ENCODE measurements at regions not wholly inside any gene's neighbourhood (a gene's known extent, or its start where the extent isn't known, plus 50 kb on each side); places are given as distances from the start of the nearest gene placed in this dataset.

GRCh38 chr4:1543976-1544375 is 137.7 kb upstream of the NKX1-1 start:
- H2AFZ ChIP-seq (ENCODE audit: low read depth, low read length, severe bottlenecking): no peak overlapping the region
- no peak overlapping the region for H3K4me3 ChIP-seq (ENCODE audit: insufficient read depth, low read length, poor library complexity, severe bottlenecking)
- H3K27ac ChIP-seq (ENCODE audit: low read depth, low read length): no peak overlapping the region
- H3K9ac ChIP-seq (ENCODE audit: low read length): no peak overlapping the region
- H3K27me3 ChIP-seq (ENCODE audit: low read length): 0 out of 2 replicates have a peak, but pooled peaks cover 4% of the 10 kb centered on the region
- no peaks in the 10 kb centered on the region for H3F3A ChIP-seq (ENCODE audit: insufficient read depth)
- no peak overlapping the region for H3K4me2 ChIP-seq (ENCODE audit: low read depth, low read length, poor library complexity, severe bottlenecking)
- no peak for TF ChIP-seq EZH2phosphoT487 (conservative IDR thresholded peaks at IDR 0.05; ENCODE audit: low read length)
- H3K79me2 ChIP-seq (ENCODE audit: insufficient read depth, low read length): no peaks in the 10 kb centered on the region
- H3K36me3 ChIP-seq (ENCODE audit: low read length): no peaks in the 10 kb centered on the region
- H4K20me1 ChIP-seq (ENCODE audit: low read depth, low read length): no peaks in the 10 kb centered on the region
- no peaks in the 10 kb centered on the region for H3K9me2 ChIP-seq (replicated peaks; ENCODE audit: insufficient read depth, low read length)
- H3K9me3 ChIP-seq (ENCODE audit: insufficient read depth, low read length): no peaks in the 10 kb centered on the region

GRCh38 chr4:1543561-1543960 is 137.3 kb upstream of the NKX1-1 start:
- H4K20me1 ChIP-seq (ENCODE audit: low read depth, low read length): no peaks in the 10 kb centered on the region

GRCh38 chr4:1542516-1543320 is 136.5 kb upstream of the NKX1-1 start:
- Histone ChIP-seq H3F3A (ENCODE audit: insufficient read depth) (no peaks in the 10 kb centered on the region), H3K27me3 (ENCODE audit: low read length) (0 out of 2 replicates have a peak, but pooled peaks cover 4% of the 10 kb centered on the region), H3K9ac (ENCODE audit: low read length) (no peak overlapping the region), H3K9me2 (replicated peaks; ENCODE audit: insufficient read depth, low read length) (no peaks in the 10 kb centered on the region), H2AFZ (ENCODE audit: low read depth, low read length, severe bottlenecking) (no peak overlapping the region), H3K4me3 (ENCODE audit: insufficient read depth, low read length, poor library complexity, severe bottlenecking) (no peak overlapping the region), H3K27ac (ENCODE audit: low read depth, low read length) (no peak overlapping the region), H3K79me2 (ENCODE audit: insufficient read depth, low read length) (no peaks in the 10 kb centered on the region), H3K36me3 (ENCODE audit: low read length) (no peaks in the 10 kb centered on the region), H4K20me1 (ENCODE audit: low read depth, low read length) (no peaks in the 10 kb centered on the region), H3K4me2 (ENCODE audit: low read depth, low read length, poor library complexity, severe bottlenecking) (no peak overlapping the region), H3K9me3 (ENCODE audit: insufficient read depth, low read length) (no peaks in the 10 kb centered on the region)
- TF ChIP-seq EZH2phosphoT487 (conservative IDR thresholded peaks at IDR 0.05; ENCODE audit: low read length) (no peak), CTCF (IDR thresholded peaks at IDR 0.05; ENCODE audit: insufficient read depth, low read length, poor library complexity, severe bottlenecking) (no peak)

More at GRCh38 chr4:1543561-1543960, 137.3 kb upstream of the NKX1-1 start:
- H3K9me2 ChIP-seq (replicated peaks; ENCODE audit: insufficient read depth, low read length): no peaks in the 10 kb centered on the region
- H3K9ac ChIP-seq (ENCODE audit: low read length): no peak overlapping the region
- no peak overlapping the region for H3K27ac ChIP-seq (ENCODE audit: low read depth, low read length)
- no peaks in the 10 kb centered on the region for H3K36me3 ChIP-seq (ENCODE audit: low read length)
- no peaks in the 10 kb centered on the region for H3K9me3 ChIP-seq (ENCODE audit: insufficient read depth, low read length)
- H2AFZ ChIP-seq (ENCODE audit: low read depth, low read length, severe bottlenecking): no peak overlapping the region
- H3K4me3 ChIP-seq (ENCODE audit: insufficient read depth, low read length, poor library complexity, severe bottlenecking): no peak overlapping the region
- TF ChIP-seq EZH2phosphoT487 (conservative IDR thresholded peaks at IDR 0.05; ENCODE audit: low read length) (no peak), CTCF (IDR thresholded peaks at IDR 0.05; ENCODE audit: insufficient read depth, low read length, poor library complexity, severe bottlenecking) (no peak)
- H3K79me2 ChIP-seq (ENCODE audit: insufficient read depth, low read length): no peaks in the 10 kb centered on the region
- H3K27me3 ChIP-seq (ENCODE audit: low read length): 0 out of 2 replicates have a peak, but pooled peaks cover 4% of the 10 kb centered on the region
- no peak overlapping the region for H3K4me2 ChIP-seq (ENCODE audit: low read depth, low read length, poor library complexity, severe bottlenecking)
- H3F3A ChIP-seq (ENCODE audit: insufficient read depth): no peaks in the 10 kb centered on the region

- no peak overlapping the region for H3K4me3 ChIP-seq (ENCODE audit: insufficient read depth, low read length, poor library complexity, severe bottlenecking)
- H3F3A ChIP-seq (ENCODE audit: insufficient read depth): no peaks in the 10 kb centered on the region
- no peak overlapping the region for H2AFZ ChIP-seq (ENCODE audit: low read depth, low read length, severe bottlenecking)
These were observed 135.9 kb upstream of the NKX1-1 start for GRCh38 chr4:1542226-1542490.

More at GRCh38 chr4:1542226-1542490, 135.9 kb upstream of the NKX1-1 start:
- Histone ChIP-seq H3K79me2 (ENCODE audit: insufficient read depth, low read length) (no peaks in the 10 kb centered on the region), H3K36me3 (ENCODE audit: low read length) (no peaks in the 10 kb centered on the region), H3K27me3 (ENCODE audit: low read length) (0 out of 2 replicates have a peak, but pooled peaks cover 4% of the 10 kb centered on the region), H4K20me1 (ENCODE audit: low read depth, low read length) (no peaks in the 10 kb centered on the region), H3K9me2 (replicated peaks; ENCODE audit: insufficient read depth, low read length) (no peaks in the 10 kb centered on the region), H3K4me2 (ENCODE audit: low read depth, low read length, poor library complexity, severe bottlenecking) (no peak overlapping the region), H3K9me3 (ENCODE audit: insufficient read depth, low read length) (no peaks in the 10 kb centered on the region), H3K9ac (ENCODE audit: low read length) (no peak overlapping the region), H3K27ac (ENCODE audit: low read depth, low read length) (no peak overlapping the region)
- no peak for TF ChIP-seq CTCF (IDR thresholded peaks at IDR 0.05; ENCODE audit: insufficient read depth, low read length, poor library complexity, severe bottlenecking)
- TF ChIP-seq EZH2phosphoT487 (conservative IDR thresholded peaks at IDR 0.05; ENCODE audit: low read length): no peak
